BLaER1 (cell line): ENCODE measurements at regions not wholly inside any gene's neighbourhood (a gene's known extent, or its start where the extent isn't known, plus 50 kb on each side); places are given as distances from the start of the nearest gene placed in this dataset.

Source experiments
- H3K27ac ChIP-seq: shearing (Covaris generic); formaldehyde crosslinking; 2 replicates; pipeline ENCODE4 v1.8.1; 2022
- H3K27me3 ChIP-seq: shearing (Covaris generic); formaldehyde crosslinking; 2 replicates; pipeline ENCODE4 v1.8.1; 2022
- H3K36me3 ChIP-seq: shearing (Covaris generic); formaldehyde crosslinking; 2 replicates; pipeline ENCODE4 v1.8.1; 2022
- H3K4me1 ChIP-seq: shearing (Covaris generic); formaldehyde crosslinking; 2 replicates; pipeline ENCODE4 v1.8.1; 2022
- H3K4me2 ChIP-seq: shearing (Covaris generic); formaldehyde crosslinking; 2 replicates; pipeline ENCODE4 v1.8.1; 2022
- H3K4me3 ChIP-seq: shearing (Covaris generic); formaldehyde crosslinking; 2 replicates; pipeline ENCODE4 v1.8.1; 2022
- H3K9ac ChIP-seq: shearing (Covaris generic); formaldehyde crosslinking; 2 replicates; pipeline ENCODE4 v1.8.1; 2022
- H3K9me3 ChIP-seq: shearing (Covaris generic); formaldehyde crosslinking; 2 replicates; pipeline ENCODE4 v1.8.1; 2022
- H4K20me1 ChIP-seq: shearing (Covaris generic); formaldehyde crosslinking; 2 replicates; pipeline ENCODE4 v1.8.1; 2022
- Cebpa-rat ChIP-seq: shearing (Covaris generic); IDR thresholded peaks from 2 replicates; pipeline ENCODE4 v1.8.1; 2022

DNA sequence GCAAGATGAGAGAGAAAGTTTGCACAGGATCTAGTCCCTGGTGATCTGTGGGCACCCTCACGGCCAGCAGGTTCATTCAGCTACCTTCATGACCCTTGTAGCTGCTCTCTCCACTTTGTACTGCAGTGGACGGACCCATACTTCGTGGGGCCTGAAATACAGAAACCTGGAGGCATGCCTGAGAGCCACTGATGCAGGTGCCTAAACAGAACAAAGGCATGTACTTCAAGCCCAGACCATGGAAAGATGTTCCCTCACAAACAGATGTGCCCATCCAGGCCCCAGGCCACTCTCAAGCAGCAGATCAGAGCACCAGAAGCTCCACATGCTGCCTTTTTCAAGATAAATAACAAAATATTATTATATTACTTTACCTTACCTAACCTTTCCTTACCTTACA, 1629.0 kb downstream of the ARAP2 start:
- H3K4me2 ChIP-seq = no peak overlapping the region
- H3K9ac ChIP-seq = no peak overlapping the region
- no peak overlapping the region for H3K27ac ChIP-seq
- no peak overlapping the region for H3K4me3 ChIP-seq
- H3K27me3 ChIP-seq = no peaks in the 10 kb centered on the region
- no peaks in the 10 kb centered on the region for H3K9me3 ChIP-seq
- no peaks in the 10 kb centered on the region for H4K20me1 ChIP-seq
- no peak for TF ChIP-seq Cebpa-rat
- no peaks in the 10 kb centered on the region for H3K36me3 ChIP-seq
- no peaks in the 10 kb centered on the region for H3K4me1 ChIP-seq

DNA sequence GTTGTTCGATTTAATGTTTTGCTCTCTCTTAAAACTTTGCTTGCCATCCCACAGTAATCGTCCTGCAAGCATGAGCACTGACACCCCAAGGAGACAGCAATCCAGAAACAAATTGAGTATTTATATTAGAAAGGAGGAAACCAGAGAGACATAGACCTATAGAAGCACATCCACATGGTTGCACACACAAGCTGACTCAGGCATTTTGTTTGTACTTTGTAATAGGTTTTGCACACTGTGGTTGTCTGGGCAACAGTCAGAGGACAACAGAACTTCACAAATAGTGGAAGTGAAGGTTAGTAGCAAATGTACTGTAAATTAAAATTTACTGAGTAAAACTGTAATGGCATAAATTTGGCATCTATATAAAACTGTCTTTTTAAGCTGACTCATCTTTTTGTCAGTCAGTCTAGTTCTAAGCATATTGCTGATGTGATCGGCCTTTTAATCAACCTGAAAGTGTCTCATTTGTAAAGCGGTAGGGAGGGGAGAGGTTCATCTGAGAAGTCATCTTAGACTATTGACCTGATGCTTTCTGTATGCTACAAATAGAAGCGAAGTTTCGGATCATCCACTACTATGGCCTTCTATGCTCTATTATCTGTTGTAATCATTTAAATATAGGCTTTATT, 1624.7 kb downstream of the ARAP2 start:
- Histone ChIP-seq H3K4me1 (no peaks in the 10 kb centered on the region), H3K27me3 (no peaks in the 10 kb centered on the region), H3K27ac (no peak overlapping the region), H4K20me1 (no peaks in the 10 kb centered on the region), H3K4me3 (no peak overlapping the region), H3K9ac (no peak overlapping the region), H3K9me3 (no peaks in the 10 kb centered on the region), H3K36me3 (no peaks in the 10 kb centered on the region), H3K4me2 (no peak overlapping the region)
- no peak for TF ChIP-seq Cebpa-rat

DNA sequence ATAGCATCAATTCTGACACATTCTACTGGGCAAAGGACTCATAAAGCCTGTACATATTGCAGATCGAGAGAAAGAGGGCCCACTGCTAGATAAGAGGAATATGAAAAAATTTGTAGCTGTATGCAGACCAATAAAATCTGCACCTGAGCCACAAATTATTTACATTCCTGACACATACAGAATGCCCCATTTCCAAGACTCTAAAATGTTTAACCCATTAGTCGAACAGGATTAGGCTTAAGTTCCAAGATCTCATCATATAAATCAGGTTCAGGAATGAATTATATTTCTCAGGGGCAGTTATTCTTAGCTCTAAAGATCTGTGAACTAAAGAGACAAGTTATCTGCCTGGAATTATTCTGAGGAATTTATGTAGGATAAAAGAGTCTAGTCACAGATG, 1615.8 kb downstream of the ARAP2 start:
- TF ChIP-seq Cebpa-rat = no peak
- Histone ChIP-seq H3K36me3 (no peaks in the 10 kb centered on the region), H4K20me1 (no peaks in the 10 kb centered on the region), H3K27me3 (no peaks in the 10 kb centered on the region), H3K9me3 (no peaks in the 10 kb centered on the region), H3K27ac (no peak overlapping the region), H3K4me3 (no peak overlapping the region), H3K4me1 (no peaks in the 10 kb centered on the region), H3K9ac (no peak overlapping the region), H3K4me2 (no peak overlapping the region)

DNA sequence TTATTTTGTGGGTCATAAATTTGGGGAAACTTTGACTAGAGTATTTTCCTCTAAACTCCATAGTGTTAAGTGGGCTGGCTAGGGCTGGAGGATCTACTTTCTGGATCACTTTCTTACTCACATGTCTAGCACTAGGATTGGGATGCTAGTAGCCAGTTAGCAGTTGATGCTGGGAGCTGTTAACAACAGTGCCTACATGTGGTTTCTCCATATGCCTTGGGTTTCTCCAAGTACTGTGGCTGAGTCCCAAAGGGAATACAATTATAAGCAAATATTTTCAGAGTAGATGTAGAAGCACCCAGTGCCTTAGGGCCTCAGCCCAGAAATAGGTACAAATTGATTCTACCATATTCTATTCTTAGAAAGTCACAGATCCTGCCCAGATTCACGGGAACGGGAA, 1614.9 kb downstream of the ARAP2 start:
- no peaks in the 10 kb centered on the region for H3K4me1 ChIP-seq
- no peak overlapping the region for H3K4me3 ChIP-seq
- no peaks in the 10 kb centered on the region for H3K9me3 ChIP-seq
- H4K20me1 ChIP-seq = no peaks in the 10 kb centered on the region
- H3K4me2 ChIP-seq = no peak overlapping the region
- H3K36me3 ChIP-seq = no peaks in the 10 kb centered on the region
- H3K9ac ChIP-seq = no peak overlapping the region
- no peak for TF ChIP-seq Cebpa-rat
- H3K27ac ChIP-seq = no peak overlapping the region
- no peaks in the 10 kb centered on the region for H3K27me3 ChIP-seq

- Histone ChIP-seq H3K4me1 (no peaks in the 10 kb centered on the region), H3K27ac (no peak overlapping the region), H3K4me2 (no peak overlapping the region), H3K27me3 (no peaks in the 10 kb centered on the region), H3K4me3 (no peak overlapping the region), H3K36me3 (no peaks in the 10 kb centered on the region), H3K9ac (no peak overlapping the region), H3K9me3 (no peaks in the 10 kb centered on the region), H4K20me1 (no peaks in the 10 kb centered on the region)
- no peak for TF ChIP-seq Cebpa-rat
Measured at GRCh38 chr4:34633241-34633640, 1611.1 kb downstream of the ARAP2 start.

DNA sequence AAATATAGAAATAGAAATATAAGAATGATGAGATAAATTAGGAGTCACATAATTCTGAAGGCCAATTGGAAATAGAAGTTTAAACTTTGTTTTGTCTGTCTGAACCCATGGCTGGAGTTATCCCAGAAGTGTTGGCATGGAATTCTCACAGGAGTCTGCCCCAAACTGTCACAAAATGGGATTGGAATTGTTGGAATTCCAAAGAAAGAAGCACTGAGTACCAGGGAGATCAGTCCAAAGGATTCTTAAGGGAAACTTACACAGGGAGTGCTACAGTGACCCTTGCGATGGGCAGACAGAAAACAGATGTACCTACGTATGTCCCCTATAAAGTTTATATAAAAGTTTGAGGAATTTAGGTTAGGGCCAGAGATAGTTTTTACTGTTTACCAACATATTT, 1607.7 kb downstream of the ARAP2 start:
- Histone ChIP-seq H3K4me1 (no peaks in the 10 kb centered on the region), H3K36me3 (no peaks in the 10 kb centered on the region), H3K4me2 (no peak overlapping the region), H3K27me3 (no peaks in the 10 kb centered on the region), H3K9ac (no peak overlapping the region), H3K27ac (no peak overlapping the region), H3K9me3 (no peaks in the 10 kb centered on the region; the same call in 1 of the 2 replicates), H3K4me3 (no peak overlapping the region), H4K20me1 (no peaks in the 10 kb centered on the region)
- no peak for TF ChIP-seq Cebpa-rat

GRCh38 chr4:34643476-34643875, 1600.8 kb downstream of the ARAP2 start:
- no peaks in the 10 kb centered on the region for H3K27me3 ChIP-seq
- no peak overlapping the region for H3K9ac ChIP-seq
- no peak overlapping the region for H3K27ac ChIP-seq
- H4K20me1 ChIP-seq = no peaks in the 10 kb centered on the region
- TF ChIP-seq Cebpa-rat = no peak
- peaks cover 4% of the 10 kb centered on the region; the same call in 1 of the 2 replicates for H3K4me1 ChIP-seq
- H3K4me2 ChIP-seq = no peak overlapping the region
- no peak overlapping the region for H3K4me3 ChIP-seq
- no peaks in the 10 kb centered on the region for H3K36me3 ChIP-seq
- no peaks in the 10 kb centered on the region; the same call in 1 of the 2 replicates for H3K9me3 ChIP-seq

DNA sequence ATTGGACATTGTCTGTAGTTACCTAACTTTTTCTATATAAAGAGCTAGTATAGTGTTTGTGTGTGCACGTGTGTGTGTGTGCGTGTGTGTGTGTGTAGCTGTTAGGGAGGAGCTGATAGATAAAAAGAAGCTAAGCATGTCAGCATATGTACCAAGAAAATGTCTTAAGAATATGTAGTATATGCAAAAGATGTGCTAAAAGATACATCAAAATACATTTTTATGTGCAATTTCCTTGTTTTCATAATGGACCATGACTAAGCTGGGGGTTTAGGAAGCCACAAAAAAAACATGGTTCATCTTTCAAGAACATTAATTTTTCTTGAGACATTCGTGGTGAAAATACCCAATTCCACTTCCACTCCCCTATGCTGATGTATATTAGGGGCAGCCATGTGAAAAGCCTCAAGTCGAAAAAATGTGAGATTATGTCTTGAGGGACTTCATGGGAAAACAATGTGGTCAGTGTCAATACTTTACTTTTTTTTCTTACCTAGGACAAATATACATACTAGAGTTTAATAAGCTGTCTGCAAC, 1599.7 kb downstream of the ARAP2 start:
- Histone ChIP-seq H3K27me3 (no peaks in the 10 kb centered on the region), H3K4me1 (peaks cover 4% of the 10 kb centered on the region; the same call in 1 of the 2 replicates), H3K36me3 (no peaks in the 10 kb centered on the region), H3K4me2 (no peak overlapping the region), H3K9me3 (no peaks in the 10 kb centered on the region; the same call in 1 of the 2 replicates), H3K4me3 (no peak overlapping the region), H3K9ac (no peak overlapping the region), H3K27ac (no peak overlapping the region), H4K20me1 (no peaks in the 10 kb centered on the region)
- TF ChIP-seq Cebpa-rat = no peak

- Histone ChIP-seq H3K4me3 (no peak overlapping the region), H3K36me3 (no peaks in the 10 kb centered on the region), H3K9ac (no peak overlapping the region), H3K27ac (no peak overlapping the region), H3K27me3 (no peaks in the 10 kb centered on the region), H3K4me2 (no peak overlapping the region), H3K4me1 (peaks cover 2% of the 10 kb centered on the region; the same call in 1 of the 2 replicates), H3K9me3 (no peaks in the 10 kb centered on the region), H4K20me1 (no peaks in the 10 kb centered on the region)
- TF ChIP-seq Cebpa-rat = no peak
Measured at GRCh38 chr4:34649716-34650115, 1594.6 kb downstream of the ARAP2 start.

DNA sequence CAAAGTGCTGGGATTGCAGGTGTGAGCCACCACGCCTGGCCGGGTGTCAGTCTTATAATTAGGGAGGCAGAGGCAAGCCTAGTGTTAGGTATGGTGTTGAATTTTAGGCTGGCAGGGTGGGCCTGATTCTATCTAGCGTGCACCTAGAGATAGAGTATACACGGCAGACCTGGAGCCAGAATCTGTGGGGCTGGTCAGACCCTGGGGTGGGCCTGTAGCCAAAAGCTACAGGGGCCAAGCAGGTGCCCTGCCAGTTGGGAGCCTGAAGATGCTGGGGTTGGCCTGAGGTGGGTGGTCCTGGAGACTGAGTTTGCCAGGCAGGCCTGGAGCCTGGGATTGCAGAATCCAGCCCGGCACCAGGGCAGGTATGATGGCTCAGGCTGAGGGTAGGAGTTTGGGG, 1580.3 kb downstream of the ARAP2 start:
- Histone ChIP-seq H3K4me3 (no peak overlapping the region), H3K9ac (no peak overlapping the region), H3K4me1 (no peaks in the 10 kb centered on the region), H3K4me2 (no peak overlapping the region), H3K27me3 (no peaks in the 10 kb centered on the region), H4K20me1 (no peaks in the 10 kb centered on the region), H3K27ac (no peak overlapping the region), H3K9me3 (no peaks in the 10 kb centered on the region), H3K36me3 (no peaks in the 10 kb centered on the region)
- TF ChIP-seq Cebpa-rat = no peak
